Esophagus squamous epithelium (tissue), 5 donors: ENCODE measurements at regions not wholly inside any gene's neighbourhood (a gene's known extent, or its start where the extent isn't known, plus 50 kb on each side); places are given as distances from the start of the nearest gene placed in this dataset.

Source experiments
- DNase-seq: peaks from one replicate; lab custom pipeline; 2025; lab: John Stamatoyannopoulos, UW
- H3K27ac ChIP-seq, 4 donors: fragments of 200-600 bp; sonication (generic); one replicate each; pipeline ENCODE4 v1.5.1; 2016 to 2019; ENCODE audit warnings: mild to moderate bottlenecking in 1 of 4
- H3K27me3 ChIP-seq, 4 donors: fragments of 200-600 bp; sonication (generic); 1 replicate in 3 of 4; 2 replicates in 1 of 4; pipeline versions ENCODE4 v1.5.1 to v1.6.0; 2017 to 2021; ENCODE audit warnings: antibody characterized with exemption in 1 of 4
- H3K36me3 ChIP-seq, 3 donors: fragments of 200-600 bp; sonication (generic); one replicate each; pipeline ENCODE4 v1.5.1; 2016 to 2019
- H3K4me1 ChIP-seq, 3 donors: fragments of 200-600 bp; sonication (generic); one replicate each; pipeline ENCODE4 v1.5.1; 2017 to 2019
- H3K4me3 ChIP-seq, 4 donors: fragments of 200-600 bp; sonication (generic); 1 replicate in 3 of 4; 2 replicates in 1 of 4; pipeline ENCODE4 v1.5.1; 2016 to 2019; ENCODE audit warnings: mild to moderate bottlenecking in 2 of 4, moderate library complexity in 1 of 4
- H3K9me3 ChIP-seq, 3 donors: fragments of 200-600 bp; sonication (generic); one replicate each; pipeline ENCODE4 v1.5.1; 2016 to 2019
- POLR2A ChIP-seq, 4 donors: fragments of 450-650 bp; IDR thresholded peaks; one replicate each; pipeline ENCODE4 v1.6.1; 2017; ENCODE audit warnings: antibody characterized with exemption in 4 of 4, mild to moderate bottlenecking in 4 of 4, moderate library complexity in 3 of 4
- WGBS, 2 donors: methylation state at CpG; one replicate each; pipeline ENCODE4 v1.1.5; 2018; 5-methylcytosine and 5-hydroxymethylcytosine counted together
- intact Hi-C: fragments of 100-400 bp; cut with DNase I; formaldehyde crosslinking; loops from one replicate; pipeline ENCODE4 v1.15.0; 2022
- TF ChIP-seq, protein P1 (sequence below), 6 experiments: fragments of 450-650 bp in 4 of 6; fragments of 200-600 bp in 2 of 6; sonication (generic) in 2 of 6; IDR thresholded peaks; one replicate each; pipeline ENCODE4 v1.5.1; 2016 to 2019; ENCODE audit warnings: antibody characterized with exemption in 6 of 6, mild to moderate bottlenecking in 4 of 6, moderate library complexity in 4 of 6
- donor health status: DM: yes; HTN: yes; CAD: no.

- no peaks in the 10 kb centered on the region for H3K4me1 ChIP-seq
Observed at GRCh38 chr3:144989807-144990206, 1018.2 kb downstream of the DIPK2A start.

GRCh38 chr3:144995856-144996255 lies 1024.2 kb downstream of the DIPK2A start:
- no peak for DNase-seq
- intact Hi-C loops = no loop called here
- WGBS, 2 donors = 71 to 75% methylated on average over 1 of the region's 1 CpG

More at GRCh38 chr3:144989807-144990206, 1018.2 kb downstream of the DIPK2A start:
- no peak for DNase-seq
- H3K27ac ChIP-seq = no peak overlapping the region
- no peaks in the 10 kb centered on the region for H3K36me3 ChIP-seq
- 37% methylated on average over 2 of the region's 2 CpGs for WGBS, 2 donors
- intact Hi-C loops = no loop called here
- no peak for TF ChIP-seq POLR2A (IDR thresholded peaks at IDR 0.05)
- TF ChIP-seq, protein P1, sequence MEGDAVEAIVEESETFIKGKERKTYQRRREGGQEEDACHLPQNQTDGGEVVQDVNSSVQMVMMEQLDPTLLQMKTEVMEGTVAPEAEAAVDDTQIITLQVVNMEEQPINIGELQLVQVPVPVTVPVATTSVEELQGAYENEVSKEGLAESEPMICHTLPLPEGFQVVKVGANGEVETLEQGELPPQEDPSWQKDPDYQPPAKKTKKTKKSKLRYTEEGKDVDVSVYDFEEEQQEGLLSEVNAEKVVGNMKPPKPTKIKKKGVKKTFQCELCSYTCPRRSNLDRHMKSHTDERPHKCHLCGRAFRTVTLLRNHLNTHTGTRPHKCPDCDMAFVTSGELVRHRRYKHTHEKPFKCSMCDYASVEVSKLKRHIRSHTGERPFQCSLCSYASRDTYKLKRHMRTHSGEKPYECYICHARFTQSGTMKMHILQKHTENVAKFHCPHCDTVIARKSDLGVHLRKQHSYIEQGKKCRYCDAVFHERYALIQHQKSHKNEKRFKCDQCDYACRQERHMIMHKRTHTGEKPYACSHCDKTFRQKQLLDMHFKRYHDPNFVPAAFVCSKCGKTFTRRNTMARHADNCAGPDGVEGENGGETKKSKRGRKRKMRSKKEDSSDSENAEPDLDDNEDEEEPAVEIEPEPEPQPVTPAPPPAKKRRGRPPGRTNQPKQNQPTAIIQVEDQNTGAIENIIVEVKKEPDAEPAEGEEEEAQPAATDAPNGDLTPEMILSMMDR (IDR thresholded peaks at IDR 0.05) = no peak
- H3K4me3 ChIP-seq = no peak overlapping the region
- no peaks in the 10 kb centered on the region for H3K27me3 ChIP-seq
- H3K9me3 ChIP-seq = no peaks in the 10 kb centered on the region

DNA sequence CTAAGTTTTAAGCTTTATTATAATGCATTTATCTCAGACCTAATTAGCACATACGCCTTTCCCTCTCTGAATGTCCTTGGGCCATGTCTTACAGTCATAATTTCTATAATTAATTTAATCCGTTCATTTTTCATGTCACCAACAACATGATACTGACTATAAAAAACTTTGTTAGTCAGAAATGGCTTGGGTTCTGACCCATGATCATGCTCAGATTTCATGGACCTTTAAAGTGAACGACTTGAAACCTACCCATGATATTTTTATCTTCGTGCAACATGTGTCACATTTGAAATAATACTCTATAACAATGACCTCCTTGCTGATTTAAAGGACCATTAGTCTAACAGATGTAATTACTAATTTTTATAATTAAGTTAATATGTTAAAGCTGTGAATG lies 1033.8 kb downstream of the DIPK2A start:
- 77% methylated on average over 4 of the region's 4 CpGs for WGBS, 2 donors
- intact Hi-C loops = no loop called here

More at GRCh38 chr3:144995856-144996255, 1024.2 kb downstream of the DIPK2A start:
- TF ChIP-seq, protein P1 (IDR thresholded peaks at IDR 0.05) = no peak
- H3K27me3 ChIP-seq = no peaks in the 10 kb centered on the region
- H3K9me3 ChIP-seq = no peaks in the 10 kb centered on the region
- no peak overlapping the region for H3K27ac ChIP-seq
- no peaks in the 10 kb centered on the region for H3K4me1 ChIP-seq
- H3K36me3 ChIP-seq = no peaks in the 10 kb centered on the region
- H3K4me3 ChIP-seq = no peak overlapping the region

GRCh38 chr3:145006271-145006670 lies 1034.6 kb downstream of the DIPK2A start:
- TF ChIP-seq, protein P1 (IDR thresholded peaks at IDR 0.05) = no peak
- no peak for TF ChIP-seq POLR2A (IDR thresholded peaks at IDR 0.05)
- no peaks in the 10 kb centered on the region for H3K4me1 ChIP-seq
- intact Hi-C loops = no loop called here
- DNase-seq = no peak
- H3K36me3 ChIP-seq = no peaks in the 10 kb centered on the region
- H3K4me3 ChIP-seq = no peak overlapping the region
- no peaks in the 10 kb centered on the region for H3K27me3 ChIP-seq
- H3K27ac ChIP-seq = no peak overlapping the region
- no peaks in the 10 kb centered on the region for H3K9me3 ChIP-seq
- WGBS, 2 donors = 47 to 51% methylated on average over 3 of the region's 3 CpGs

More for the DNA sequence above, 1033.8 kb downstream of the DIPK2A start:
- no peak for DNase-seq
- Histone ChIP-seq H3K9me3 (no peaks in the 10 kb centered on the region), H3K36me3 (no peaks in the 10 kb centered on the region), H3K4me3 (no peak overlapping the region), H3K4me1 (no peaks in the 10 kb centered on the region), H3K27ac (no peak overlapping the region), H3K27me3 (no peaks in the 10 kb centered on the region)
- TF ChIP-seq, protein P1 (IDR thresholded peaks at IDR 0.05) = no peak
- no peak for TF ChIP-seq POLR2A (IDR thresholded peaks at IDR 0.05)

- H3K36me3 ChIP-seq = no peaks in the 10 kb centered on the region
- no peak overlapping the region for H3K4me3 ChIP-seq
- no peaks in the 10 kb centered on the region for H3K4me1 ChIP-seq
- no peak overlapping the region for H3K27ac ChIP-seq
- intact Hi-C loops = no loop called here
- TF ChIP-seq, protein P1 (IDR thresholded peaks at IDR 0.05) = no peak
- no peak for TF ChIP-seq POLR2A (IDR thresholded peaks at IDR 0.05)
- no peak for DNase-seq
- 81 to 83% methylated on average over 1 of the region's 1 CpG for WGBS, 2 donors
- no peaks in the 10 kb centered on the region for H3K27me3 ChIP-seq
- H3K9me3 ChIP-seq = no peaks in the 10 kb centered on the region
Observed at GRCh38 chr3:145013931-145014330, 1042.3 kb downstream of the DIPK2A start.
